WTC11 (cell line): ENCODE measurements at regions not wholly inside any gene's neighbourhood (a gene's known extent, or its start where the extent isn't known, plus 50 kb on each side); places are given as distances from the start of the nearest gene placed in this dataset.

Experiments used
- CREB1 ChIP-seq: sonication (generic); formaldehyde crosslinking; IDR thresholded peaks from 2 replicates; pipeline ENCODE4 v1.8.0; 2023; ENCODE audit warnings: mild to moderate bottlenecking, missing genetic modification reagents
- CTCF ChIP-seq: fragments of 200-600 bp; IDR thresholded peaks from 2 replicates; pipeline ENCODE4 v1.8.0; 2022; ENCODE audit warnings: antibody characterized with exemption
- ESRRA ChIP-seq: sonication (generic); formaldehyde crosslinking; IDR thresholded peaks from 2 replicates; pipeline ENCODE4 v1.8.1; 2022; ENCODE audit warnings: mild to moderate bottlenecking, missing genetic modification reagents, borderline replicate concordance
- FOXK1 ChIP-seq: sonication (generic); formaldehyde crosslinking; IDR thresholded peaks from 2 replicates; pipeline ENCODE4 v1.8.0; 2022; ENCODE audit warnings: mild to moderate bottlenecking, moderate library complexity, missing genetic modification reagents
- FOXP1 ChIP-seq: sonication (generic); formaldehyde crosslinking; IDR thresholded peaks from 2 replicates; pipeline ENCODE4 v1.8.0; 2022; ENCODE audit warnings: missing genetic modification reagents, mild to moderate bottlenecking, moderate library complexity, borderline replicate concordance
- JUN ChIP-seq: sonication (generic); formaldehyde crosslinking; IDR thresholded peaks from 2 replicates; pipeline ENCODE4 v1.8.0; 2023; ENCODE audit warnings: mild to moderate bottlenecking, missing genetic modification reagents
- MYBL2 ChIP-seq: sonication (generic); formaldehyde crosslinking; IDR thresholded peaks from 2 replicates; pipeline ENCODE4 v1.8.1; 2023; ENCODE audit warnings: mild to moderate bottlenecking, moderate library complexity, missing genetic modification reagents
- NR2C2 ChIP-seq: sonication (generic); formaldehyde crosslinking; IDR thresholded peaks from 2 replicates; pipeline ENCODE4 v1.8.0; 2022; ENCODE audit warnings: mild to moderate bottlenecking, missing genetic modification reagents
- PRDM15 ChIP-seq: sonication (generic); formaldehyde crosslinking; IDR thresholded peaks from 2 replicates; pipeline ENCODE4 v1.8.0; 2022; ENCODE audit warnings: missing genetic modification reagents
- RELA ChIP-seq: sonication (generic); formaldehyde crosslinking; IDR thresholded peaks from 2 replicates; pipeline ENCODE4 v1.8.1; 2022; ENCODE audit warnings: missing genetic modification reagents, mild to moderate bottlenecking, borderline replicate concordance
- SP1 ChIP-seq: sonication (generic); formaldehyde crosslinking; conservative IDR thresholded peaks from 2 replicates; pipeline ENCODE4 v1.8.1; 2022; ENCODE audit warnings: missing genetic modification reagents
- USF1 ChIP-seq: sonication (generic); formaldehyde crosslinking; IDR thresholded peaks from 2 replicates; pipeline ENCODE4 v1.8.0; 2022; ENCODE audit warnings: mild to moderate bottlenecking, missing genetic modification reagents
- ZNF121 ChIP-seq: sonication (generic); formaldehyde crosslinking; IDR thresholded peaks from 2 replicates; pipeline ENCODE4 v1.8.0; 2023; ENCODE audit warnings: missing genetic modification reagents
- ZNF232 ChIP-seq: sonication (generic); formaldehyde crosslinking; IDR thresholded peaks from 2 replicates; pipeline ENCODE4 v1.8.0; 2022; ENCODE audit warnings: mild to moderate bottlenecking, missing genetic modification reagents

- TF ChIP-seq USF1 (CRISPR knock-in tag) (no peak), CTCF (no peak), ESRRA (no peak), RELA (CRISPR knock-in tag) (no peak), NR2C2 (CRISPR knock-in tag) (no peak), SP1 (CRISPR knock-in tag) (no peak), ZNF121 (CRISPR knock-in tag) (no peak), JUN (CRISPR knock-in tag) (no peak), MYBL2 (CRISPR knock-in tag) (no peak), ZNF232 (CRISPR knock-in tag) (no peak), CREB1 (no peak), FOXK1 (CRISPR knock-in tag) (no peak), PRDM15 (no peak), FOXP1 (no peak)
These were observed 2032.3 kb downstream of the EFNA5 start for GRCh38 chr5:105638437-105638836.
